SKM-1 (cell line): ENCODE measurements at regions not wholly inside any gene's neighbourhood (a gene's known extent, or its start where the extent isn't known, plus 50 kb on each side); places are given as distances from the start of the nearest gene placed in this dataset.
"Not testable (repeated sequence)": the region's sequence is repeated elsewhere in the genome, so short reads cannot be mapped to it uniquely, and the experiment has no call there.

Source experiments
- DNase-seq: peaks from one replicate; lab custom pipeline; 2025; ENCODE audit not compliant: unreplicated experiment; lab: John Stamatoyannopoulos, UW

GRCh38 chr7:53596230-53596629, 560.8 kb downstream of the POM121L12 start:
- DNase-seq: peak; percentile 62

- DNase-seq: no peak
Measured at GRCh38 chr7:53600296-53600695, 564.9 kb downstream of the POM121L12 start.

GRCh38 chr7:53602817-53603418, 567.5 kb downstream of the POM121L12 start:
- DNase-seq: no peak

- no peak for DNase-seq
Measured at GRCh38 chr7:53603461-53603860, 568.0 kb downstream of the POM121L12 start.

- DNase-seq: no peak
Measured at GRCh38 chr7:53604201-53604600, 568.8 kb downstream of the POM121L12 start.

- no peak for DNase-seq
Measured at GRCh38 chr7:53607961-53608360, 572.5 kb downstream of the POM121L12 start.

- no peak for DNase-seq
Measured at GRCh38 chr7:53609185-53609584, 573.8 kb downstream of the POM121L12 start.

GRCh38 chr7:53611043-53611442, 575.6 kb downstream of the POM121L12 start:
- no peak for DNase-seq

GRCh38 chr7:53624356-53624755, 588.9 kb downstream of the POM121L12 start:
- no peak for DNase-seq

- DNase-seq: no peak
Measured at GRCh38 chr7:53628775-53629174, 593.3 kb downstream of the POM121L12 start.

- DNase-seq: not testable (repeated sequence)
Measured at GRCh38 chr7:53635251-53635650, 599.8 kb downstream of the POM121L12 start.

- DNase-seq: no peak
Measured at GRCh38 chr7:53638517-53638916, 603.1 kb downstream of the POM121L12 start.

- no peak for DNase-seq
Measured at GRCh38 chr7:53641091-53641490, 605.7 kb downstream of the POM121L12 start.

GRCh38 chr7:53642361-53642760, 606.9 kb downstream of the POM121L12 start:
- no peak for DNase-seq

- no peak for DNase-seq
Measured at GRCh38 chr7:53642866-53643265, 607.4 kb downstream of the POM121L12 start.

GRCh38 chr7:53656881-53657280, 621.4 kb downstream of the POM121L12 start:
- DNase-seq: no peak

- DNase-seq: no peak
Measured at GRCh38 chr7:53657586-53657985, 622.2 kb downstream of the POM121L12 start.

GRCh38 chr7:53658951-53659350, 623.5 kb downstream of the POM121L12 start:
- DNase-seq: no peak

GRCh38 chr7:53661645-53662217, 626.3 kb downstream of the POM121L12 start:
- DNase-seq: no peak

GRCh38 chr7:53672681-53673080, 637.2 kb downstream of the POM121L12 start:
- no peak for DNase-seq

GRCh38 chr7:53675835-53676234, 640.4 kb downstream of the POM121L12 start:
- DNase-seq: no peak

- no peak for DNase-seq
Measured at GRCh38 chr7:53684693-53685092, 649.3 kb downstream of the POM121L12 start.

- no peak for DNase-seq
Measured at GRCh38 chr7:53690411-53690810, 655.0 kb downstream of the POM121L12 start.
